ENCODE measurements at regions not wholly inside any gene's neighbourhood (a gene's known extent, or its start where the extent isn't known, plus 50 kb on each side); places are given as distances from the start of the nearest gene placed in this dataset.
"Not testable (repeated sequence)": the region's sequence is repeated elsewhere in the genome, so short reads cannot be mapped to it uniquely, and the experiment has no call there.

- no peaks in the 10 kb centered on the region for H3K9me3 ChIP-seq (replicated peaks; ENCODE audit: low read length)
- H3K36me3 ChIP-seq (ENCODE audit: insufficient read depth, low read length), result no peaks in the 10 kb centered on the region
- no peak overlapping the region for H3K9ac ChIP-seq (ENCODE audit: low read depth, low read length)
These were observed 84.7 kb upstream of the KDM7A start for GRCh38 chr7:140261522-140261921.

GRCh38 chr7:140261105-140261486, 84.3 kb upstream of the KDM7A start:
- Histone ChIP-seq H3K27me3 (ENCODE audit: control insufficient read depth, insufficient read depth, low read length) (peaks cover 39% of the 10 kb centered on the region), H3K9me3 (replicated peaks; ENCODE audit: low read length) (no peaks in the 10 kb centered on the region), H3K9ac (ENCODE audit: low read depth, low read length) (no peak overlapping the region), H3K4me2 (ENCODE audit: low read length) (no peak overlapping the region), H3K36me3 (ENCODE audit: insufficient read depth, low read length) (no peaks in the 10 kb centered on the region), H3K4me3 (ENCODE audit: low read length) (no peak overlapping the region), H3K4me1 (ENCODE audit: control insufficient read depth, insufficient read depth, low read length) (no peaks in the 10 kb centered on the region)

More at GRCh38 chr7:140261522-140261921, 84.7 kb upstream of the KDM7A start:
- no peak overlapping the region for H3K4me3 ChIP-seq (ENCODE audit: low read length)
- H3K27me3 ChIP-seq (ENCODE audit: control insufficient read depth, insufficient read depth, low read length), result peaks cover 39% of the 10 kb centered on the region
- no peaks in the 10 kb centered on the region for H3K4me1 ChIP-seq (ENCODE audit: control insufficient read depth, insufficient read depth, low read length)
- no peak overlapping the region for H3K4me2 ChIP-seq (ENCODE audit: low read length)

- Histone ChIP-seq H3K36me3 (ENCODE audit: insufficient read depth, low read length) (no peaks in the 10 kb centered on the region), H3K4me3 (ENCODE audit: low read length) (no peak overlapping the region), H3K27me3 (ENCODE audit: control insufficient read depth, insufficient read depth, low read length) (peaks cover 39% of the 10 kb centered on the region), H3K4me2 (ENCODE audit: low read length) (no peak overlapping the region), H3K9ac (ENCODE audit: low read depth, low read length) (no peak overlapping the region), H3K9me3 (replicated peaks; ENCODE audit: low read length) (no peaks in the 10 kb centered on the region), H3K4me1 (ENCODE audit: control insufficient read depth, insufficient read depth, low read length) (no peaks in the 10 kb centered on the region)
These were observed 83.7 kb upstream of the KDM7A start for GRCh38 chr7:140260352-140261104.

- H3K4me2 ChIP-seq (ENCODE audit: low read length); H3K9ac ChIP-seq (ENCODE audit: low read depth, low read length); H3K36me3 ChIP-seq (ENCODE audit: insufficient read depth, low read length); H3K4me3 ChIP-seq (ENCODE audit: low read length); H3K4me1 ChIP-seq (ENCODE audit: control insufficient read depth, insufficient read depth, low read length); H3K9me3 ChIP-seq (replicated peaks; ENCODE audit: low read length): not testable (repeated sequence)
- H3K27me3 ChIP-seq (ENCODE audit: control insufficient read depth, insufficient read depth, low read length), result peaks cover 20% of the 10 kb centered on the region
These were observed 80.5 kb upstream of the KDM7A start for GRCh38 chr7:140257278-140257677.

GRCh38 chr7:140254976-140255375, 78.2 kb upstream of the KDM7A start:
- H3K4me2 ChIP-seq (ENCODE audit: low read length); H3K9ac ChIP-seq (ENCODE audit: low read depth, low read length); H3K4me1 ChIP-seq (ENCODE audit: control insufficient read depth, insufficient read depth, low read length); H3K9me3 ChIP-seq (replicated peaks; ENCODE audit: low read length); H3K36me3 ChIP-seq (ENCODE audit: insufficient read depth, low read length); H3K4me3 ChIP-seq (ENCODE audit: low read length): not testable (repeated sequence)
- H3K27me3 ChIP-seq (ENCODE audit: control insufficient read depth, insufficient read depth, low read length), result peaks cover 10% of the 10 kb centered on the region

- Histone ChIP-seq H3K36me3 (ENCODE audit: insufficient read depth, low read length) (no peaks in the 10 kb centered on the region), H3K27me3 (ENCODE audit: control insufficient read depth, insufficient read depth, low read length) (peaks cover 19% of the 10 kb centered on the region), H3K4me2 (ENCODE audit: low read length) (no peak overlapping the region), H3K9ac (ENCODE audit: low read depth, low read length) (no peak overlapping the region), H3K9me3 (replicated peaks; ENCODE audit: low read length) (no peaks in the 10 kb centered on the region), H3K4me1 (ENCODE audit: control insufficient read depth, insufficient read depth, low read length) (peaks cover 10% of the 10 kb centered on the region), H3K4me3 (ENCODE audit: low read length) (no peak overlapping the region)
These were observed 72.4 kb upstream of the KDM7A start for GRCh38 chr7:140249036-140249806.

- H3K4me3 ChIP-seq (ENCODE audit: low read length), result no peak overlapping the region
- no peaks in the 10 kb centered on the region for H3K36me3 ChIP-seq (ENCODE audit: insufficient read depth, low read length)
- no peak overlapping the region for H3K4me2 ChIP-seq (ENCODE audit: low read length)
- no peaks in the 10 kb centered on the region for H3K4me1 ChIP-seq (ENCODE audit: control insufficient read depth, insufficient read depth, low read length)
- no peaks in the 10 kb centered on the region for H3K9me3 ChIP-seq (replicated peaks; ENCODE audit: low read length)
- peaks cover 25% of the 10 kb centered on the region for H3K27me3 ChIP-seq (ENCODE audit: control insufficient read depth, insufficient read depth, low read length)
- H3K9ac ChIP-seq (ENCODE audit: low read depth, low read length), result no peak overlapping the region
These were observed 70.8 kb upstream of the KDM7A start for GRCh38 chr7:140247559-140247958.

GRCh38 chr7:140245611-140246105, 68.9 kb upstream of the KDM7A start:
- H3K4me3 ChIP-seq (ENCODE audit: low read length), result no peak overlapping the region
- H3K36me3 ChIP-seq (ENCODE audit: insufficient read depth, low read length), result no peaks in the 10 kb centered on the region
- H3K4me1 ChIP-seq (ENCODE audit: control insufficient read depth, insufficient read depth, low read length), result no peaks in the 10 kb centered on the region

GRCh38 chr7:140242057-140243031, 65.6 kb upstream of the KDM7A start:
- H3K9me3 ChIP-seq (replicated peaks; ENCODE audit: low read length), result no peaks in the 10 kb centered on the region
- no peak overlapping the region for H3K9ac ChIP-seq (ENCODE audit: low read depth, low read length)
- no peaks in the 10 kb centered on the region for H3K4me1 ChIP-seq (ENCODE audit: control insufficient read depth, insufficient read depth, low read length)
- H3K36me3 ChIP-seq (ENCODE audit: insufficient read depth, low read length), result no peaks in the 10 kb centered on the region
- H3K27me3 ChIP-seq (ENCODE audit: control insufficient read depth, insufficient read depth, low read length), result peaks cover 58% of the 10 kb centered on the region
- no peak overlapping the region for H3K4me3 ChIP-seq (ENCODE audit: low read length)
- H3K4me2 ChIP-seq (ENCODE audit: low read length), result no peak overlapping the region

More at GRCh38 chr7:140245611-140246105, 68.9 kb upstream of the KDM7A start:
- H3K27me3 ChIP-seq (ENCODE audit: control insufficient read depth, insufficient read depth, low read length), result peaks cover 36% of the 10 kb centered on the region
- no peaks in the 10 kb centered on the region for H3K9me3 ChIP-seq (replicated peaks; ENCODE audit: low read length)
- no peak overlapping the region for H3K4me2 ChIP-seq (ENCODE audit: low read length)
- H3K9ac ChIP-seq (ENCODE audit: low read depth, low read length), result no peak overlapping the region

GRCh38 chr7:140239653-140239935, 62.8 kb upstream of the KDM7A start:
- Histone ChIP-seq H3K27me3 (ENCODE audit: control insufficient read depth, insufficient read depth, low read length) (peaks cover 71% of the 10 kb centered on the region), H3K36me3 (ENCODE audit: insufficient read depth, low read length) (no peaks in the 10 kb centered on the region), H3K4me1 (ENCODE audit: control insufficient read depth, insufficient read depth, low read length) (no peaks in the 10 kb centered on the region), H3K9ac (ENCODE audit: low read depth, low read length) (no peak overlapping the region), H3K4me3 (ENCODE audit: low read length) (no peak overlapping the region), H3K4me2 (ENCODE audit: low read length) (no peak overlapping the region), H3K9me3 (replicated peaks; ENCODE audit: low read length) (no peaks in the 10 kb centered on the region)

All from skeletal muscle satellite cell (primary cell).